GM23338 (cell line): ENCODE measurements at regions not wholly inside any gene's neighbourhood (a gene's known extent, or its start where the extent isn't known, plus 50 kb on each side); places are given as distances from the start of the nearest gene placed in this dataset.

ENCODE experiments used
- ATAC-seq: fragments of 200-7000 bp; cut with Tn5 transposase; 3 replicates; pipeline ENCODE4 v1.9.1; 2020
- DNase-seq: peaks from one replicate; pipeline ENCODE4 v3.0.0-alpha.2; 2015; ENCODE audit warnings: low spot score
- H2AFZ ChIP-seq: fragments of 200-600 bp; sonication (generic); 2 replicates; pipeline ENCODE4 v1.8.0; 2016; ENCODE audit warnings: antibody characterized with exemption, mild to moderate bottlenecking, moderate library complexity
- H3F3A ChIP-seq: fragments of 200-600 bp; sonication (generic); replicated peaks from 2 replicates; pipeline ENCODE4 v1.8.0; 2017; ENCODE audit warnings: antibody characterized with exemption, mixed run types, low read depth
- H3K27ac ChIP-seq: fragments of 200-600 bp; sonication (generic); 2 replicates; pipeline ENCODE4 v1.6.1; 2016; ENCODE audit warnings: low read depth
- H3K27me3 ChIP-seq: fragments of 200-600 bp; sonication (generic); 2 replicates; pipeline ENCODE4 v1.8.0; 2016; ENCODE audit warnings: mild to moderate bottlenecking, mixed run types, moderate library complexity; ENCODE audit not compliant: insufficient read depth
- H3K36me3 ChIP-seq: fragments of 200-600 bp; sonication (generic); 2 replicates; pipeline ENCODE4 v1.8.0; 2016; ENCODE audit warnings: mild to moderate bottlenecking; ENCODE audit not compliant: insufficient read depth
- H3K4me1 ChIP-seq: fragments of 200-600 bp; sonication (generic); 2 replicates; pipeline ENCODE4 v1.8.0; 2016; ENCODE audit warnings: mild to moderate bottlenecking, moderate library complexity; ENCODE audit not compliant: insufficient read depth
- H3K4me2 ChIP-seq: fragments of 200-600 bp; sonication (generic); 2 replicates; pipeline ENCODE4 v1.7.1; 2017; ENCODE audit warnings: mixed run types
- H3K4me3 ChIP-seq: fragments of 200-600 bp; sonication (generic); 2 replicates; pipeline ENCODE4 v1.6.1; 2016; ENCODE audit warnings: mixed run types
- H3K79me2 ChIP-seq: fragments of 200-600 bp; sonication (generic); replicated peaks from 2 replicates; pipeline ENCODE4 v1.8.0; 2017; ENCODE audit warnings: mild to moderate bottlenecking; ENCODE audit not compliant: insufficient read depth
- H3K9me2 ChIP-seq: fragments of 200-600 bp; sonication (generic); 2 replicates; pipeline ENCODE4 v1.8.0; 2017; ENCODE audit not compliant: insufficient read depth
- H4K20me1 ChIP-seq: fragments of 200-600 bp; sonication (generic); replicated peaks from 2 replicates; pipeline ENCODE4 v1.8.0; 2017; ENCODE audit warnings: mild to moderate bottlenecking; ENCODE audit not compliant: insufficient read depth
- H3K27ac Mint-ChIP-seq: 2 replicates; pipeline ENCODE4 v1.8.0; 2020; ENCODE audit warnings: inconsistent platforms, mild to moderate bottlenecking, moderate library complexity, mixed read lengths
- H3K27me3 Mint-ChIP-seq: 3 replicates; pipeline ENCODE4 v1.8.0; 2022; ENCODE audit warnings: low read depth, mild to moderate bottlenecking, moderate library complexity, mixed read lengths, inconsistent platforms; ENCODE audit not compliant: insufficient read depth, poor library complexity
- H3K36me3 Mint-ChIP-seq: 3 replicates; pipeline ENCODE4 v1.8.0; 2021; ENCODE audit warnings: low read depth, mild to moderate bottlenecking, inconsistent platforms, moderate library complexity, mixed read lengths
- H3K4me1 Mint-ChIP-seq: 3 replicates; pipeline ENCODE4 v1.8.0; 2020; ENCODE audit warnings: mild to moderate bottlenecking, inconsistent platforms, mixed read lengths
- H3K4me3 Mint-ChIP-seq: 3 replicates; pipeline ENCODE4 v1.8.0; 2021; ENCODE audit warnings: moderate library complexity, mild to moderate bottlenecking, inconsistent platforms, mixed read lengths
- H3K9me3 Mint-ChIP-seq: 3 replicates; pipeline ENCODE4 v1.8.0; 2020; ENCODE audit warnings: moderate library complexity, mild to moderate bottlenecking, inconsistent platforms, mixed read lengths
- CREB1 ChIP-seq: fragments of 250-450 bp; sonication (Bioruptor Pico); IDR thresholded peaks from 2 replicates; pipeline ENCODE4 v1.5.0; 2020; ENCODE audit warnings: low read depth, mild to moderate bottlenecking, moderate library complexity
- ETS1 ChIP-seq: IDR thresholded peaks from 2 replicates; pipeline ENCODE4 v1.6.1; 2016; ENCODE audit warnings: antibody characterized with exemption
- EZH2 ChIP-seq: fragments of 200-600 bp; sonication (generic); IDR thresholded peaks from one replicate; pipeline ENCODE4 v1.8.0; 2017; ENCODE audit warnings: antibody characterized with exemption, mild to moderate bottlenecking, low read depth; ENCODE audit not compliant: unreplicated experiment
- EZH2phosphoT487 ChIP-seq: fragments of 200-600 bp; sonication (generic); IDR thresholded peaks from one replicate; pipeline ENCODE4 v1.8.1; 2018; ENCODE audit warnings: antibody characterized with exemption; ENCODE audit not compliant: unreplicated experiment
- JUNB ChIP-seq: IDR thresholded peaks from one replicate; pipeline ENCODE4 v1.6.1; 2016; ENCODE audit warnings: antibody characterized with exemption; ENCODE audit not compliant: unreplicated experiment
- NANOG ChIP-seq: IDR thresholded peaks from 2 replicates; pipeline ENCODE4 v1.6.1; 2016; ENCODE audit warnings: antibody characterized with exemption, borderline replicate concordance
- POLR2AphosphoS5 ChIP-seq: IDR thresholded peaks from 2 replicates; pipeline ENCODE4 v1.6.1; 2016; ENCODE audit warnings: antibody characterized with exemption, low read depth
- REST ChIP-seq: IDR thresholded peaks from one replicate; pipeline ENCODE4 v1.6.1; 2018; ENCODE audit warnings: antibody characterized with exemption; ENCODE audit not compliant: unreplicated experiment
- ZNF114 ChIP-seq: fragments of 250-450 bp; sonication (Bioruptor Pico); IDR thresholded peaks from 2 replicates; pipeline ENCODE4 v1.5.0; 2020; ENCODE audit warnings: mild to moderate bottlenecking, moderate library complexity
- ZNF331 ChIP-seq: fragments of 250-450 bp; sonication (Bioruptor Pico); IDR thresholded peaks from 2 replicates; pipeline ENCODE4 v1.5.0; 2020; ENCODE audit warnings: low read depth, mild to moderate bottlenecking, moderate library complexity
- ZNF462 ChIP-seq: fragments of 250-450 bp; sonication (Bioruptor Pico); IDR thresholded peaks from 2 replicates; pipeline ENCODE4 v1.5.0; 2020; ENCODE audit warnings: mild to moderate bottlenecking, moderate library complexity

DNA sequence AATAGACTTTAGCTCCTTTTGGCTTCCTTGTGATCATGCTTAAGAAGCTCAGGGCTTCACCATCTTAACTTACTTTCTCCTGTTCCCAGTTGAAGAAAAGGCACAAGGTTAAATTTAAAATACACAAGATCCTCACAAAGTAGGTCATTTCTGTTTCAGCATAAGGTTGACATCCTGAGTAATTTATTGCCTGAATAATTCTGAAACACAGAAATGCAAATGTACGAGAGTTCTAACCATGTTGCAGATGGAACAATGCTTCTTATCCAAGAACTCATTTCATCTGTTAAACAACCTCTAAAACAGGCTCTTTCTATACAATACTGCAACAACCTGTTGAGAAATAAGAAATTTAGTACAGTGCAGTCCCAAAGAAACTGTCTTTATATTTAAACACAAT is 395.2 kb downstream of the BCL11A start (continued):
- TF ChIP-seq EZH2, result no peak
- no peak for TF ChIP-seq ETS1
- no peak for TF ChIP-seq EZH2phosphoT487
- TF ChIP-seq POLR2AphosphoS5, result no peak
- TF ChIP-seq NANOG, result no peak
- no peak for TF ChIP-seq REST
- TF ChIP-seq CREB1 (CRISPR knock-in tag), result no peak
- TF ChIP-seq JUNB, result no peak

- Mint-ChIP-seq H3K4me3 (no peak overlapping the region), H3K4me1 (no peaks in the 10 kb centered on the region), H3K27me3 (peaks cover 2% of the 10 kb centered on the region), H3K27ac (no peak overlapping the region), H3K36me3 (peaks cover 2% of the 10 kb centered on the region; the same call in 1 of the 3 replicates), H3K9me3 (peaks cover 3% of the 10 kb centered on the region; the same call in 2 of the 3 replicates)
- no peaks in the 10 kb centered on the region for H3K36me3 ChIP-seq
- H3K79me2 ChIP-seq, result no peaks in the 10 kb centered on the region
- H3K27me3 ChIP-seq, result no peaks in the 10 kb centered on the region
- DNase-seq (no peak), ATAC-seq (no peak)
- H3K9me2 ChIP-seq, result no peaks in the 10 kb centered on the region
- H3K27ac ChIP-seq, result no peak overlapping the region
- H3K4me3 ChIP-seq, result no peak overlapping the region
- H3K4me1 ChIP-seq, result no peaks in the 10 kb centered on the region
- no peak overlapping the region for H2AFZ ChIP-seq
- no peak overlapping the region for H3K4me2 ChIP-seq
- H4K20me1 ChIP-seq, result no peaks in the 10 kb centered on the region
- H3F3A ChIP-seq, result no peaks in the 10 kb centered on the region
- TF ChIP-seq ZNF331 (CRISPR knock-in tag) (no peak), ZNF462 (CRISPR knock-in tag) (no peak), ZNF114 (CRISPR knock-in tag) (no peak), REST (no peak)
These were observed 396.2 kb downstream of the BCL11A start for GRCh38 chr2:60157283-60157682.
